Mesothelial cell of epicardium (in vitro differentiated cells): ENCODE measurements at regions not wholly inside any gene's neighbourhood (a gene's known extent, or its start where the extent isn't known, plus 50 kb on each side); places are given as distances from the start of the nearest gene placed in this dataset.

Experiments
- DNase-seq, 2 experiments: peaks; one replicate each; pipeline ENCODE4 v3.0.0; 2021; ENCODE audit warnings: low spot score in 2 of 2; ENCODE audit not compliant: unreplicated experiment in 2 of 2
- H3K27ac Mint-ChIP-seq: 2 replicates; pipeline ENCODE4 v1.8.0; 2021; ENCODE audit warnings: mixed read lengths
- H3K27me3 Mint-ChIP-seq: 2 replicates; pipeline ENCODE4 v1.8.0; 2021; ENCODE audit warnings: low read depth, mixed read lengths
- H3K36me3 Mint-ChIP-seq: 2 replicates; pipeline ENCODE4 v1.8.0; 2021; ENCODE audit warnings: mixed read lengths
- H3K4me1 Mint-ChIP-seq: 2 replicates; pipeline ENCODE4 v1.8.0; 2021; ENCODE audit warnings: mixed read lengths
- H3K4me3 Mint-ChIP-seq: 2 replicates; pipeline ENCODE4 v1.8.0; 2021; ENCODE audit warnings: mild to moderate bottlenecking, moderate library complexity, mixed read lengths
- H3K9me3 Mint-ChIP-seq: 2 replicates; pipeline ENCODE4 v1.8.0; 2021; ENCODE audit warnings: mixed read lengths
- CTCF ChIP-seq: fragments of 200-600 bp; sonication (generic); IDR thresholded peaks from one replicate; pipeline ENCODE4 v1.5.0; 2021; ENCODE audit warnings: antibody characterized with exemption; ENCODE audit not compliant: unreplicated experiment

GRCh38 chr11:109303342-109303741 lies 118.6 kb upstream of the C11orf87 start:
- H3K4me3 Mint-ChIP-seq: no peak overlapping the region
- no peaks in the 10 kb centered on the region for H3K4me1 Mint-ChIP-seq
- H3K36me3 Mint-ChIP-seq: no peaks in the 10 kb centered on the region
- TF ChIP-seq CTCF: no peak
- no peak for DNase-seq
- H3K9me3 Mint-ChIP-seq: no peaks in the 10 kb centered on the region
- H3K27me3 Mint-ChIP-seq: peaks cover 3% of the 10 kb centered on the region
- H3K27ac Mint-ChIP-seq: no peak overlapping the region

GRCh38 chr11:109304159-109304558 lies 117.8 kb upstream of the C11orf87 start:
- TF ChIP-seq CTCF: no peak
- no peaks in the 10 kb centered on the region for H3K9me3 Mint-ChIP-seq
- no peak for DNase-seq

GRCh38 chr11:109305009-109305408 lies 117.0 kb upstream of the C11orf87 start:
- no peaks in the 10 kb centered on the region for H3K4me1 Mint-ChIP-seq
- no peaks in the 10 kb centered on the region for H3K9me3 Mint-ChIP-seq
- no peak for TF ChIP-seq CTCF
- no peak overlapping the region for H3K27ac Mint-ChIP-seq
- DNase-seq: no peak
- peaks cover 4% of the 10 kb centered on the region for H3K27me3 Mint-ChIP-seq
- no peaks in the 10 kb centered on the region for H3K36me3 Mint-ChIP-seq
- H3K4me3 Mint-ChIP-seq: no peak overlapping the region

More at GRCh38 chr11:109304159-109304558, 117.8 kb upstream of the C11orf87 start:
- Mint-ChIP-seq H3K27me3 (peaks cover 4% of the 10 kb centered on the region), H3K4me3 (no peak overlapping the region), H3K27ac (no peak overlapping the region), H3K4me1 (no peaks in the 10 kb centered on the region), H3K36me3 (no peaks in the 10 kb centered on the region)

GRCh38 chr11:109306322-109306721 lies 115.7 kb upstream of the C11orf87 start:
- peaks cover 4% of the 10 kb centered on the region for H3K27me3 Mint-ChIP-seq
- H3K4me1 Mint-ChIP-seq: no peaks in the 10 kb centered on the region
- no peak for DNase-seq
- H3K9me3 Mint-ChIP-seq: no peaks in the 10 kb centered on the region
- no peak overlapping the region for H3K27ac Mint-ChIP-seq
- no peak for TF ChIP-seq CTCF
- H3K36me3 Mint-ChIP-seq: no peaks in the 10 kb centered on the region
- H3K4me3 Mint-ChIP-seq: no peak overlapping the region

- H3K4me3 Mint-ChIP-seq: no peak overlapping the region
- H3K9me3 Mint-ChIP-seq: no peaks in the 10 kb centered on the region
- H3K27me3 Mint-ChIP-seq: peaks cover 4% of the 10 kb centered on the region
- no peaks in the 10 kb centered on the region for H3K36me3 Mint-ChIP-seq
- TF ChIP-seq CTCF: no peak
- DNase-seq: no peak
- H3K4me1 Mint-ChIP-seq: no peaks in the 10 kb centered on the region
- no peak overlapping the region for H3K27ac Mint-ChIP-seq
Observed at GRCh38 chr11:109307366-109307765, 114.6 kb upstream of the C11orf87 start.

- no peak overlapping the region for H3K4me3 Mint-ChIP-seq
- no peak overlapping the region for H3K27ac Mint-ChIP-seq
- H3K4me1 Mint-ChIP-seq: no peaks in the 10 kb centered on the region
- TF ChIP-seq CTCF: no peak
- H3K36me3 Mint-ChIP-seq: no peaks in the 10 kb centered on the region
- peaks cover 4% of the 10 kb centered on the region for H3K27me3 Mint-ChIP-seq
- no peak for DNase-seq
- no peaks in the 10 kb centered on the region for H3K9me3 Mint-ChIP-seq
Observed at GRCh38 chr11:109308551-109308950, 113.4 kb upstream of the C11orf87 start.
